ENCODE measurements at regions not wholly inside any gene's neighbourhood (a gene's known extent, or its start where the extent isn't known, plus 50 kb on each side); places are given as distances from the start of the nearest gene placed in this dataset.

DNA sequence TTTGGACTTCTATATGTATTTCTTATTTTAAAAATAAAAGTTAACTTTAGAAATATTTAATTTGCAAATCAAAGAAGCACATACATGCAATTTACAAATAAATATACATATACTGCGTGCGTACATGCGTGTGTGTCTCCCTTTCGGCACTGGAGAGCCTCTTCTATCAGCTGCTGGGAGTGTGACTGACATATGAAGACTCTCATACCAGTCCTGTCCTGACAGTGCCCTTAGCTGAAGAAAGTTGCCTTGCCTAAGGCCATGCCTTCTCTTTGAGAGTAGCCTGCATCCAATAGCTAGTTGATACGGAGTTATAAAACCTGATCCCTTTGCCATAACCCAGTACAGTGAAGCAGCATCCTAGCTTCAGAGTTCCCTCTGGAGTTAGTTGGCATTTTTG, 282.4 kb upstream of the NEGR1 start:
- no peak overlapping the region for H3K27ac Mint-ChIP-seq

DNA sequence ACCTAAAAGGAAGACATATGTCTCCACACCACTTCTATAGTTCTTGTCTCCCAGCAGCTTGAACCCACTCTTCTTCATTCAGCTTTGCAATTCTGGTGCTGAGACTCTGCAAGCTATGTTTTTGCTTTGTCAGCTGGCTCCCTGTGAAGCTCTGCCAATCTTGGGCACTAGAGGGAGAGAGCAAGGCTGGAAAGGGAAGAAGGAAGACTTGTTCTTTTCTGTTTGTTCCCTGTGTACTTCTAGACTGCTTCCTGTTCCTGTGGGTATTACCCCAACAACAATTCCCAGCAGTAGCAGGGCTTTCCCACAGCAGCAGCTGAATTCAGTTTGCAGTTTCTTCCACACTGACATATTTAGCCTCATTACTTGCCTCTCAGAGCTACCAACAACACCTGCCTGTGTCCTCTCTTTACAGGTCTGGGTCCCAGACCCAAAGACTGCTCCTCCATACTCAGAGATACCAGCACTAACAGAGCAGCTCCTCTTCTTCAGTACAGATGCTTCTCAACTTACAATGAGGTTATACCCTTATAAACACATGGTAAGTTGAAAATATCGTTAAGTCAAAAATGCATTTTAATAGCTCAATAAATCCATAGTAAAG, 275.2 kb upstream of the NEGR1 start:
- no peak overlapping the region for H3K4me3 Mint-ChIP-seq
- H3K27ac Mint-ChIP-seq, result no peak overlapping the region
- POLR2A ChIA-PET (ENCODE audit: partially characterized antibody), result no interaction called here
- no peaks in the 10 kb centered on the region for H3K9me3 ChIP-seq (ENCODE audit: control insufficient read depth in 1 of 2, low read length in 2 of 2)
- intact Hi-C loops (cut with micrococcal nuclease), result no loop called here
- no peaks in the 10 kb centered on the region for H3K4me1 Mint-ChIP-seq
- CTCF ChIA-PET (ENCODE audit: partially characterized antibody), result interaction anchor here (1.1 kb wide), 1 partner anchor 10 kb away, joined by 3 read pairs; no protein-coding TSS in a partner anchor
- H3K27me3 Mint-ChIP-seq, result no peaks in the 10 kb centered on the region
- H3K36me3 Mint-ChIP-seq, result no peaks in the 10 kb centered on the region
- DNase-seq, result peak in 1 of 5 donors; percentile 17
- peaks cover 0 to 11% (median 5%) of the 10 kb centered on the region in 8 donors for H3K9me3 Mint-ChIP-seq
- no peaks in the 10 kb centered on the region for H3K36me3 ChIP-seq (ENCODE audit: insufficient read depth, low read length)
- H3K27me3 ChIP-seq (ENCODE audit: insufficient read depth, low read length), result no peaks in the 10 kb centered on the region
- no peak overlapping the region for H3K27ac ChIP-seq (ENCODE audit: low read depth, low read length)
- no peak overlapping the region for H3K4me3 ChIP-seq (ENCODE audit: low read length in 2 of 2)
- no peaks in the 10 kb centered on the region for H3K4me1 ChIP-seq (ENCODE audit: insufficient read depth, low read length)

More for the DNA sequence above, 282.4 kb upstream of the NEGR1 start:
- no peak overlapping the region for H3K4me3 Mint-ChIP-seq
- H3K27me3 ChIP-seq (ENCODE audit: insufficient read depth, low read length), result no peaks in the 10 kb centered on the region
- POLR2A ChIA-PET (ENCODE audit: partially characterized antibody), result no interaction called here
- no peak overlapping the region for H3K27ac ChIP-seq (ENCODE audit: low read depth, low read length)
- peaks cover 0 to 9% (median 2%) of the 10 kb centered on the region in 8 donors for H3K9me3 Mint-ChIP-seq
- H3K4me3 ChIP-seq (ENCODE audit: low read length in 2 of 2), result no peak overlapping the region
- H3K27me3 Mint-ChIP-seq, result no peaks in the 10 kb centered on the region
- H3K36me3 ChIP-seq (ENCODE audit: insufficient read depth, low read length), result no peaks in the 10 kb centered on the region
- no peaks in the 10 kb centered on the region for H3K4me1 Mint-ChIP-seq
- CTCF ChIA-PET (ENCODE audit: partially characterized antibody), result no interaction called here
- intact Hi-C loops (cut with micrococcal nuclease), result no loop called here
- no peaks in the 10 kb centered on the region for H3K4me1 ChIP-seq (ENCODE audit: insufficient read depth, low read length)
- H3K9me3 ChIP-seq (ENCODE audit: control insufficient read depth in 1 of 2, low read length in 2 of 2), result no peaks in the 10 kb centered on the region
- no peak for DNase-seq
- no peaks in the 10 kb centered on the region for H3K36me3 Mint-ChIP-seq

DNA sequence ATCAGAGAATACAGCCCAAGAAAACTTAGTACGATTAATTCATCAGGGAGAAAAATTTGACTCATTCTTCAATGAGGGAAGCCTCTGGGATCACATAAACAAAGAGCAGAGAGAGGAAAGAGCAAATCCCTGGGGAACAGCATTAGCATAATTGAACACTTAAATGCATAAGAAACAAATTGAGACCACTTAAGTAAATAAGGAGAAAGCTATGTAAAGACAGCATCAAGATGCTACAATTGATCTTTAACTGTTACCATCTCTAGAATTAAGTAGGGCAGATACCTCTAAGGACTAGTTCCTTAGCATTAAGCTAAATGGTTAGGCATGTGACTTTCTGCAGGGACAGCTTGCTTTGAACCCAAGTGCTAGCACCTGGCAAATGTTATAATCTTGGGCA, 265.1 kb upstream of the NEGR1 start:
- Mint-ChIP-seq H3K36me3 (no peaks in the 10 kb centered on the region), H3K4me1 (no peaks in the 10 kb centered on the region), H3K9me3 (peaks cover 0 to 10% (median 2%) of the 10 kb centered on the region in 8 donors), H3K27ac (no peak overlapping the region), H3K27me3 (no peaks in the 10 kb centered on the region), H3K4me3 (no peak overlapping the region)
- Histone ChIP-seq H3K27me3 (ENCODE audit: insufficient read depth, low read length) (no peaks in the 10 kb centered on the region), H3K36me3 (ENCODE audit: insufficient read depth, low read length) (no peaks in the 10 kb centered on the region), H3K27ac (ENCODE audit: low read depth, low read length) (no peak overlapping the region), H3K4me1 (ENCODE audit: insufficient read depth, low read length) (no peaks in the 10 kb centered on the region), H3K4me3 (ENCODE audit: low read length in 2 of 2) (no peak overlapping the region), H3K9me3 (ENCODE audit: control insufficient read depth in 1 of 2, low read length in 2 of 2) (no peaks in the 10 kb centered on the region)
- CTCF ChIA-PET (ENCODE audit: partially characterized antibody), result no interaction called here
- intact Hi-C loops (cut with micrococcal nuclease), result no loop called here
- no peak for DNase-seq
- POLR2A ChIA-PET (ENCODE audit: partially characterized antibody), result no interaction called here

DNA sequence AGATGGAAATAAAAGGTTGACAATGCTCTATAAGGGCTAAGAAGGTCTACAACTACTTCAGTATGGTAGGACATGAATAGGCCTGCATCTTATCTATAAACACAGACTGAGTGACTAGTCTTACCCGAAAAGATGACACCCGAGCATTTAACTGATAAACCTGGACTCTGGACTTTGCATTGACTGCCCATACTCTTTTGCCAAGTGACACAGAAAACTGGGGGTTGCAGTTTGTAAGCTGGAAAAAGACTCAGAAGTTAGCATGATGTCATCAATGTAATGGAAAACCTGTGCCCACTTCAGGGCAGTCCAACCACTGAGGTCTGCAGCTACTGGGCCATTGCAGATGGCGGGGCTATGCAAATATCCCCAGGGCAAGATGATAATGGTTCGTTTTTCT, 258.3 kb upstream of the NEGR1 start:
- intact Hi-C loops (cut with micrococcal nuclease), result no loop called here
- ChIA-PET POLR2A (ENCODE audit: partially characterized antibody) (no interaction called here), CTCF (ENCODE audit: partially characterized antibody) (no interaction called here)
- H3K4me1 ChIP-seq (ENCODE audit: insufficient read depth, low read length), result no peaks in the 10 kb centered on the region
- Mint-ChIP-seq H3K9me3 (peaks cover 0 to 11% (median 6%) of the 10 kb centered on the region in 8 donors), H3K4me3 (no peak overlapping the region), H3K27me3 (no peaks in the 10 kb centered on the region), H3K4me1 (no peaks in the 10 kb centered on the region), H3K27ac (no peak overlapping the region), H3K36me3 (no peaks in the 10 kb centered on the region)
- no peak overlapping the region for H3K27ac ChIP-seq (ENCODE audit: low read depth, low read length)
- no peak for DNase-seq
- H3K27me3 ChIP-seq (ENCODE audit: insufficient read depth, low read length), result no peaks in the 10 kb centered on the region
- no peaks in the 10 kb centered on the region for H3K36me3 ChIP-seq (ENCODE audit: insufficient read depth, low read length)
- H3K4me3 ChIP-seq (ENCODE audit: low read length in 2 of 2), result no peak overlapping the region
- no peaks in the 10 kb centered on the region for H3K9me3 ChIP-seq (ENCODE audit: control insufficient read depth in 1 of 2, low read length in 2 of 2)

DNA sequence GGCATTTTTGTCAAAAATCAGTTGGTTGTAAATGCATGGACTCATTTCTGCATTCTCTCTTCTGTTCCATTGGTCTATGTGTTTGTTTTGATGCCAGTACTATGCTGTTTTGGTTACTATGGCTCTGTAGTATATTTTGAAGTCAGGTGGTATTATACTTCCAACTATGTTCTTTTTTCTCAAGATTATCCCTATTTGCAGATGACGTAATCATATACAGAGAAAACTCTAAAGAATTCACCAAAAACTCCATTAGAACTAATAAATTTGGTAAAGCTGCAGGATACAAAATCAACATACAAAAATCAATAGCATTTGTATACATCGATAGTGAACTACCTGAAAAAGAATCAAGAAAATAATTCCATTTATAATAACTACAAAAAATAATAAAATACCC, 253.1 kb upstream of the NEGR1 start:
- Mint-ChIP-seq H3K27me3 (no peaks in the 10 kb centered on the region), H3K4me3 (no peak overlapping the region), H3K27ac (no peak overlapping the region), H3K4me1 (no peaks in the 10 kb centered on the region), H3K36me3 (no peaks in the 10 kb centered on the region), H3K9me3 (peaks cover 3 to 11% (median 7%) of the 10 kb centered on the region in 8 donors)
- POLR2A ChIA-PET (ENCODE audit: partially characterized antibody), result no interaction called here
- Histone ChIP-seq H3K27me3 (ENCODE audit: insufficient read depth, low read length) (no peaks in the 10 kb centered on the region), H3K36me3 (ENCODE audit: insufficient read depth, low read length) (no peaks in the 10 kb centered on the region), H3K9me3 (ENCODE audit: control insufficient read depth in 1 of 2, low read length in 2 of 2) (no peaks in the 10 kb centered on the region), H3K4me1 (ENCODE audit: insufficient read depth, low read length) (no peaks in the 10 kb centered on the region), H3K4me3 (ENCODE audit: low read length in 2 of 2) (no peak overlapping the region), H3K27ac (ENCODE audit: low read depth, low read length) (no peak overlapping the region)
- DNase-seq, result no peak
- CTCF ChIA-PET (ENCODE audit: partially characterized antibody), result no interaction called here
- intact Hi-C loops (cut with micrococcal nuclease), result no loop called here

DNA sequence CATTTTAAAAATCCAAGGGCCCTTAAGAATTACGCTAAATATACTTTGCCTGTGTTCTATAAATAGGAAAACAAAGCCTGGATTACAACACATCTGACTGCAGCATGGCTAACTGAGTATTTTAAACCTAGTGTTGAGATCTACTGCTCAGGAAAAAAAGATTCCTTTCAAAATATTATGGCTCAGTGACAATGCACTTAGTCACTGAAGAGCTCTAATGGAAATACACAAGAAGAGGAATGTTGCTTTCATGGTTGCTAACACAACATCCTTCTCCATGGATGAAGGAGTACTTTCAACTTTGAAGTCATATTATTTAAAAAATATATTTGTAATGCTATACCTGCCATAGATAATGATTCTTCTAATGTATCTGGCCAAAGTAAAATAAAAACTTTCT, 248.3 kb upstream of the NEGR1 start:
- no peaks in the 10 kb centered on the region for H3K27me3 ChIP-seq (ENCODE audit: insufficient read depth, low read length)
- no peak overlapping the region for H3K4me3 ChIP-seq (ENCODE audit: low read length in 2 of 2)
- H3K4me3 Mint-ChIP-seq, result no peak overlapping the region

DNA sequence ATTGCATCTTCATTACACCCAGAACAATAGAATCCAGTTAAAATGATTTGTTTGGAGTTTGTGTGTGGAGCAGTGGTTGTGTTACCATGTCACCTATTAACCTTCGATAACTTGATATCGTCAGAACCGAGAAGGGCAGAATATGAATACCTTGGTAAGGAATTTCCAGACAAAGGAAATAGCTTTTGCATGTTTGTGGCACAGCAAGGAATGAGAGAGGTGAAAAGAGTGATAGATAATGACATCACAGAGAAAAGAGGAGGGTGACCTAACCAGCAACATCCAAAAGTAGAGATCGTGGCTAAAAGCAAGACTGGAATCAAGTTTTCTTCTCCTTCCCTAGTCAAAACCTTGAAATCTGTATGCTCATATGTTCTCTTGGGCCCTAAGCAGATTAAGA, 244.6 kb upstream of the NEGR1 start:
- Mint-ChIP-seq H3K27ac (no peak overlapping the region), H3K4me3 (no peak overlapping the region), H3K36me3 (no peaks in the 10 kb centered on the region), H3K27me3 (no peaks in the 10 kb centered on the region), H3K4me1 (no peaks in the 10 kb centered on the region), H3K9me3 (peaks cover 0 to 9% (median 4%) of the 10 kb centered on the region in 8 donors)
- Histone ChIP-seq H3K27me3 (ENCODE audit: insufficient read depth, low read length) (no peaks in the 10 kb centered on the region), H3K4me1 (ENCODE audit: insufficient read depth, low read length) (no peaks in the 10 kb centered on the region), H3K9me3 (ENCODE audit: control insufficient read depth in 1 of 2, low read length in 2 of 2) (no peaks in the 10 kb centered on the region), H3K36me3 (ENCODE audit: insufficient read depth, low read length) (no peaks in the 10 kb centered on the region), H3K27ac (ENCODE audit: low read depth, low read length) (no peak overlapping the region), H3K4me3 (ENCODE audit: low read length in 2 of 2) (no peak overlapping the region)
- no peak for DNase-seq
- CTCF ChIA-PET (ENCODE audit: partially characterized antibody), result no interaction called here
- POLR2A ChIA-PET (ENCODE audit: partially characterized antibody), result no interaction called here
- intact Hi-C loops (cut with micrococcal nuclease), result no loop called here

More for the DNA sequence above, 248.3 kb upstream of the NEGR1 start:
- Mint-ChIP-seq H3K36me3 (no peaks in the 10 kb centered on the region), H3K27ac (no peak overlapping the region), H3K4me1 (no peaks in the 10 kb centered on the region), H3K27me3 (no peaks in the 10 kb centered on the region), H3K9me3 (peaks cover 2 to 10% (median 6%) of the 10 kb centered on the region in 8 donors)
- no peak for DNase-seq
- no peaks in the 10 kb centered on the region for H3K9me3 ChIP-seq (ENCODE audit: control insufficient read depth in 1 of 2, low read length in 2 of 2)
- intact Hi-C loops (cut with micrococcal nuclease), result no loop called here
- H3K36me3 ChIP-seq (ENCODE audit: insufficient read depth, low read length), result no peaks in the 10 kb centered on the region
- ChIA-PET POLR2A (ENCODE audit: partially characterized antibody) (no interaction called here), CTCF (ENCODE audit: partially characterized antibody) (no interaction called here)
- H3K27ac ChIP-seq (ENCODE audit: low read depth, low read length), result no peak overlapping the region
- H3K4me1 ChIP-seq (ENCODE audit: insufficient read depth, low read length), result no peaks in the 10 kb centered on the region

DNA sequence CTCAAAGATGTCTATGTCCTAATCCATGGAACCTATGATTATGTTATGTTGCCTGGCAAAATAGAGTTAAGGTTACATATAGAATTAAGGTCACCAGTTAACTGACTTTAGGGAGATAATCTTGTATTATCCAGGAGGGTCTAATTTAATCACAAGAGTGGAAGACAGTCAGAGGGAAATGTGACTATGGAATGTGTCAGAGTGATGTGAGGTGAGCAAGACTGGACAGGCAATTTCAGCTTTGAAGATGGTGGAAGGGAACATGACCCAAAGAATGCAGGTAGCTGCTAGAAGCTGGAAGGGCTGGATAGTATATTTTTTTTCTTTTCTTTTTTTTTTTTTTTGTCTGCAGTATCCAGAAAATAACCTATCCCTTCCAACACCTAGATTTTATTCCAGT, 241.7 kb upstream of the NEGR1 start:
- no peak overlapping the region for H3K4me3 Mint-ChIP-seq
- H3K9me3 ChIP-seq (ENCODE audit: control insufficient read depth in 1 of 2, low read length in 2 of 2), result no peaks in the 10 kb centered on the region
- intact Hi-C loops (cut with micrococcal nuclease), result no loop called here
- no peak overlapping the region for H3K27ac ChIP-seq (ENCODE audit: low read depth, low read length)
- no peaks in the 10 kb centered on the region for H3K36me3 Mint-ChIP-seq
- H3K4me3 ChIP-seq (ENCODE audit: low read length in 2 of 2), result no peak overlapping the region
- no peaks in the 10 kb centered on the region for H3K27me3 ChIP-seq (ENCODE audit: insufficient read depth, low read length)
- CTCF ChIA-PET (ENCODE audit: partially characterized antibody), result no interaction called here
- no peaks in the 10 kb centered on the region for H3K36me3 ChIP-seq (ENCODE audit: insufficient read depth, low read length)
- H3K27me3 Mint-ChIP-seq, result no peaks in the 10 kb centered on the region
- no peak for DNase-seq
- peaks cover 0 to 7% (median 4%) of the 10 kb centered on the region in 8 donors for H3K9me3 Mint-ChIP-seq
- H3K4me1 Mint-ChIP-seq, result no peaks in the 10 kb centered on the region
- POLR2A ChIA-PET (ENCODE audit: partially characterized antibody), result no interaction called here
- no peak overlapping the region for H3K27ac Mint-ChIP-seq
- H3K4me1 ChIP-seq (ENCODE audit: insufficient read depth, low read length), result no peaks in the 10 kb centered on the region
